Gastroesophageal sphincter (tissue), 4 donors: ENCODE measurements at regions not wholly inside any gene's neighbourhood (a gene's known extent, or its start where the extent isn't known, plus 50 kb on each side); places are given as distances from the start of the nearest gene placed in this dataset.

Source experiments
- ATAC-seq: fragments of 150-250 bp; one replicate; pipeline ENCODE4 v1.9.1; 2016; ENCODE audit warnings: mild to moderate bottlenecking, moderate library complexity
- H3K27ac ChIP-seq, 4 donors: fragments of 200-600 bp; sonication (generic) in 3 of 4; 1 replicate in 3 of 4; 2 replicates in 1 of 4; pipeline ENCODE4 v1.5.1; 2016 to 2019
- H3K27me3 ChIP-seq: fragments of 200-600 bp; sonication (generic); one replicate; pipeline ENCODE4 v1.5.1; 2019
- H3K36me3 ChIP-seq, 2 donors: fragments of 200-600 bp; sonication (generic); one replicate each; pipeline ENCODE4 v1.5.1; 2019; ENCODE audit warnings: control low read depth in 1 of 2
- H3K4me1 ChIP-seq, 3 donors: fragments of 200-600 bp; sonication (generic); 1 replicate in 2 of 3; 2 replicates in 1 of 3; pipeline ENCODE4 v1.5.1; 2016 to 2019; ENCODE audit warnings: control low read depth in 2 of 3
- H3K4me3 ChIP-seq, 2 donors: fragments of 200-600 bp; sonication (generic); one replicate each; pipeline ENCODE4 v1.5.1; 2019; ENCODE audit warnings: mild to moderate bottlenecking in 1 of 2, moderate library complexity in 1 of 2
- H3K9me3 ChIP-seq, 3 donors: fragments of 200-600 bp; sonication (generic); one replicate each; pipeline ENCODE4 v1.5.1; 2017 to 2019; ENCODE audit warnings: control low read depth in 2 of 3
- EP300 ChIP-seq: sonication (generic); formaldehyde crosslinking; IDR thresholded peaks from one replicate; pipeline ENCODE4 v1.6.1; 2017; ENCODE audit warnings: antibody characterized with exemption, mild to moderate bottlenecking
- POLR2A ChIP-seq, 2 donors: fragments of 450-650 bp; IDR thresholded peaks; one replicate each; pipeline ENCODE4 v1.6.1; 2017; ENCODE audit warnings: antibody characterized with exemption in 2 of 2, mild to moderate bottlenecking in 2 of 2, moderate library complexity in 1 of 2
- POLR2AphosphoS5 ChIP-seq: sonication (generic); formaldehyde crosslinking; IDR thresholded peaks from one replicate; pipeline ENCODE4 v1.6.1; 2017; ENCODE audit warnings: antibody characterized with exemption
- WGBS, 2 donors: methylation state at CpG; one replicate each; pipeline ENCODE4 v1.1.5; 2018; ENCODE audit warnings: low coverage in 1 of 2; 5-methylcytosine and 5-hydroxymethylcytosine counted together
- TF ChIP-seq, protein P1 (sequence below), 4 experiments: fragments of 200-600 bp in 2 of 4; fragments of 450-650 bp in 2 of 4; sonication (generic) in 1 of 4; IDR thresholded peaks; one replicate each; pipeline ENCODE4 v1.5.1; 2017 to 2019; ENCODE audit warnings: antibody characterized with exemption in 4 of 4, mild to moderate bottlenecking in 2 of 4, moderate library complexity in 2 of 4

DNA sequence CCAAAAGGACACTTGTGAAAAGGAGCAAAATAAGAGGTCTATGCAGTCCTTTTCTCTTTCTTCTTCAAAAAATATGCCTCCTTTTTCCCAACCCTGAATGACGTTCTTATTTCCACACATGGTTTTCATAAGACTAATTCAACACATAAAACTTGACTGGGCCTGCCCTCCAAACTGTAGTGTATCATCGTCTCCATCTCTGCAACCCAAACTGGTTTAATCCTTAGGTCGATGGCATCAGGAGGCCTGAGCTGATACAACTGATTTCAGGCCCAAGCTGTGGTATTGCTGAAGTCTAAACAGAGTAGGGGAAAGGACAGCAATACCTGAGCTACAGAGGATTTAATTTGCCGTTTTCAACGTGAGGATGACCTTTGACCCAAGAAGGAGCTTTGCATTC lies 130.0 kb upstream of the MTNR1B start:
- Histone ChIP-seq H3K4me1 (peaks cover 0 to 2% (median 0%) of the 10 kb centered on the region in 3 donors), H3K4me3 (no peak overlapping the region), H3K9me3 (no peaks in the 10 kb centered on the region), H3K36me3 (no peaks in the 10 kb centered on the region), H3K27me3 (no peaks in the 10 kb centered on the region), H3K27ac (no peak overlapping the region)
- no peak for ATAC-seq
- TF ChIP-seq EP300 (no peak), POLR2A (IDR thresholded peaks at IDR 0.05) (no peak), POLR2AphosphoS5 (no peak)
- WGBS, 2 donors, result 52 to 61% methylated on average over 2 to 4 of the region's 5 CpGs

DNA sequence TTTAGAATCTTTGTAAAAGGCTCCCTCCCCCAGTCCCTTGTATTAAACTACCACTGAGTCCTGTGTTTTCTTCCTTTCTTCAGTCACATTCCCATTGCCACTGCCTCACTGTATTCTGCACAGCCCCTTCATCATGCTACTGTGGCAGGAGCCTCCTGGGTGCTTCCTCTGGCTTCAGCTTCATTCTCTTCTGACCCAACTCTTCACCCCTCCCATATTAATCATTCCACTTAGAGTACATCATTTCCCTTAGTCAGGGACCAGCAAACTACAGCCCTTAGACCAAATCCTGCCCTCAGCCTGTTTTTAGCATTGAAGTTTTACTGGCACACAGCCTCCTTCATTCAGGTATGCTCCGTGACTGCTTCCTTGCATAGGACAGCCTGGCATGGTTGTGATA lies 127.7 kb upstream of the MTNR1B start:
- H3K9me3 ChIP-seq, result no peaks in the 10 kb centered on the region
- H3K27me3 ChIP-seq, result no peaks in the 10 kb centered on the region
- H3K36me3 ChIP-seq, result no peaks in the 10 kb centered on the region
- WGBS, 2 donors, result 58 to 100% methylated on average over 1 of the region's 1 CpG
- no peak overlapping the region for H3K4me3 ChIP-seq
- ATAC-seq, result no peak
- TF ChIP-seq POLR2A (IDR thresholded peaks at IDR 0.05), result no peak
- no peak for TF ChIP-seq EP300
- no peak for TF ChIP-seq POLR2AphosphoS5
- H3K27ac ChIP-seq, result no peak overlapping the region
- H3K4me1 ChIP-seq, result no peaks in the 10 kb centered on the region

DNA sequence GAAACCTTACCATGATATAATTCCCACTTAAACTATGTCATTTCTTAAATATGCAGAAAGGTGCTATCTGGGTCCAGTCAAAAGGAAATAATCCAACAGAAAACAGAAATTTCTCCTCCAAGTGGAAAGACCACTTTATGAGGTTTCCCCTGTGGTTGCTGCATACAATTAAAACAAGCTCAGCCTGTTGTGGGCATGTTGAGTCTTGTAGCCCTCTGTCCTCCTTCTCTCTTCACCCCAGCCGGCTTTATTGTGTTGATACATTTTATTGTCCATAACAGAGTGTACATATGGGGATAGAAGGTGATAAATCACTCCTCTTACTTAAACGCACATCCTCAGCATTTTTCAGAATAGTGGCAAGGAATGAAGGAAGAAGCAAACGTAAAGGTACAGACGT lies 126.0 kb upstream of the MTNR1B start:
- no peaks in the 10 kb centered on the region for H3K36me3 ChIP-seq
- H3K4me3 ChIP-seq, result no peak overlapping the region
- 85 to 95% methylated on average over 4 of the region's 4 CpGs for WGBS, 2 donors
- no peak for ATAC-seq
- no peaks in the 10 kb centered on the region for H3K9me3 ChIP-seq
- no peak for TF ChIP-seq POLR2AphosphoS5
- TF ChIP-seq POLR2A (IDR thresholded peaks at IDR 0.05), result no peak
- TF ChIP-seq, protein P1, sequence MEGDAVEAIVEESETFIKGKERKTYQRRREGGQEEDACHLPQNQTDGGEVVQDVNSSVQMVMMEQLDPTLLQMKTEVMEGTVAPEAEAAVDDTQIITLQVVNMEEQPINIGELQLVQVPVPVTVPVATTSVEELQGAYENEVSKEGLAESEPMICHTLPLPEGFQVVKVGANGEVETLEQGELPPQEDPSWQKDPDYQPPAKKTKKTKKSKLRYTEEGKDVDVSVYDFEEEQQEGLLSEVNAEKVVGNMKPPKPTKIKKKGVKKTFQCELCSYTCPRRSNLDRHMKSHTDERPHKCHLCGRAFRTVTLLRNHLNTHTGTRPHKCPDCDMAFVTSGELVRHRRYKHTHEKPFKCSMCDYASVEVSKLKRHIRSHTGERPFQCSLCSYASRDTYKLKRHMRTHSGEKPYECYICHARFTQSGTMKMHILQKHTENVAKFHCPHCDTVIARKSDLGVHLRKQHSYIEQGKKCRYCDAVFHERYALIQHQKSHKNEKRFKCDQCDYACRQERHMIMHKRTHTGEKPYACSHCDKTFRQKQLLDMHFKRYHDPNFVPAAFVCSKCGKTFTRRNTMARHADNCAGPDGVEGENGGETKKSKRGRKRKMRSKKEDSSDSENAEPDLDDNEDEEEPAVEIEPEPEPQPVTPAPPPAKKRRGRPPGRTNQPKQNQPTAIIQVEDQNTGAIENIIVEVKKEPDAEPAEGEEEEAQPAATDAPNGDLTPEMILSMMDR (IDR thresholded peaks at IDR 0.05), result no peak
- no peak for TF ChIP-seq EP300
- H3K27me3 ChIP-seq, result no peaks in the 10 kb centered on the region
- H3K4me1 ChIP-seq, result no peaks in the 10 kb centered on the region
- no peak overlapping the region for H3K27ac ChIP-seq

DNA sequence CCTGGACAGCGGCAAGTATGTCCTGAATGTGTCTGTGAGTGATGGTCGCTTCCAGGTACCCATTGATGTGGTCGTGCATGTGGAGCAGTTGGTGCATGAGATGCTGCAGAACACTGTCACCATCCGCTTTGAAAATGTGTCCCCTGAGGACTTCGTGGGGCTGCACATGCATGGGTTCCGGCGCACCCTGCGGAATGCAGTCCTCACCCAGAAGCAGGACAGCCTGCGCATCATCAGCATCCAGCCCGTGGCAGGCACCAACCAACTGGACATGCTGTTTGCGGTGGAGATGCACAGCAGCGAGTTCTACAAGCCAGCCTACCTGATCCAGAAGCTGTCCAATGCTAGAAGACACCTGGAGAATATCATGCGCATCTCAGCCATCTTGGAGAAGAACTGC lies 125.3 kb upstream of the MTNR1B start:
- H3K36me3 ChIP-seq, result no peaks in the 10 kb centered on the region
- H3K9me3 ChIP-seq, result no peaks in the 10 kb centered on the region
- no peaks in the 10 kb centered on the region for H3K4me1 ChIP-seq
- WGBS, 2 donors, result 93% methylated on average over 3 of the region's 13 CpGs; no CpG with 5 or more reads in 1 of the 2 donors
- TF ChIP-seq POLR2A (IDR thresholded peaks at IDR 0.05) (no peak), POLR2AphosphoS5 (no peak), EP300 (no peak)
- TF ChIP-seq, protein P1 (IDR thresholded peaks at IDR 0.05), result no peak
- no peak overlapping the region for H3K4me3 ChIP-seq
- ATAC-seq, result no peak
- H3K27me3 ChIP-seq, result no peaks in the 10 kb centered on the region
- no peak overlapping the region for H3K27ac ChIP-seq

DNA sequence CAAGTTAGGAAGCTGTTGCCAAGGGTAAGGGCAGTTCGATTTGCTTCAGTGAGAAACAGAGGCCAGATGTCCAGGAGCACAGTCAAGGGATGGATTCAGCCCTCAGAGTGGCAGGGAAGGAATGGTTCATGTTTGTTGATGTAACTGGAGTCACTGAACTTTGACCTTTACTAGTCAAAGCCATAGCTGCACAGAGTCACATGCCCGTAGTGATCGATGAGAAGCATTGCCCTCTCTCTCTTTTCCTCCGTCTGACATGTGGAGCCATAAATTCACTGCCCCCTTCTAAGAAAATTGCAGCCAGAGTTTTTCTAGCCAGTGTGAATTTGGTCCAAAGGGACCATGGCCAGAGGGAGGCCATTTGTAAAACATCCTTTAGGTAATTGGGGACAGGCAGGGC lies 124.1 kb upstream of the MTNR1B start:
- H3K36me3 ChIP-seq, result no peaks in the 10 kb centered on the region
- TF ChIP-seq POLR2A (IDR thresholded peaks at IDR 0.05) (no peak), EP300 (no peak), POLR2AphosphoS5 (no peak)
- TF ChIP-seq, protein P1 (IDR thresholded peaks at IDR 0.05), result no peak
- no peak overlapping the region for H3K27ac ChIP-seq
- no peaks in the 10 kb centered on the region for H3K9me3 ChIP-seq
- 76 to 79% methylated on average over 2 to 4 of the region's 4 CpGs for WGBS, 2 donors
- no peaks in the 10 kb centered on the region for H3K27me3 ChIP-seq
- ATAC-seq, result no peak
- H3K4me3 ChIP-seq, result no peak overlapping the region
- no peaks in the 10 kb centered on the region for H3K4me1 ChIP-seq

DNA sequence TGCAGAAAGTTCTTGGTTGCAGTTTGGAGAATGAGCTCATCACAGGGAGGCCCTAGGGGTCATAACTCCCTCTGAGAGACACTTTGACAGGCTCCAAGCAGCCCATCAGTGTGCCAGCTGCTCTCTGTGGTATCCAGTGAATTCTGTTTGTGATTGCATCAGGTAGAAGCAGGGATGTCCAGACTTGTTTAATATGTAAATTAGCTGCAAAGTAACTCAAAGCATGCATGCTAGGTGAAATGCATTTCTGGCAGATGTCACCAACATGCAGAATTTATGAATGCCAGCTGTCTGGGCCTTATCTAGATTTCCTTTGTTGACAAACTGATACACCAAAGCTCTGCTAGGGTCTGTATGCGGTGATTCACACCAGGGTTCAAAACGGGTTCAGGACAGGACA lies 123.6 kb upstream of the MTNR1B start:
- TF ChIP-seq EP300, result no peak
- TF ChIP-seq, protein P1 (IDR thresholded peaks at IDR 0.05), result no peak
- TF ChIP-seq POLR2AphosphoS5, result no peak
- no peak for TF ChIP-seq POLR2A (IDR thresholded peaks at IDR 0.05)
- ATAC-seq, result no peak
- no peak overlapping the region for H3K27ac ChIP-seq

More for the DNA sequence above, 123.6 kb upstream of the MTNR1B start:
- H3K4me1 ChIP-seq, result no peaks in the 10 kb centered on the region
- H3K4me3 ChIP-seq, result no peak overlapping the region
- WGBS, 2 donors, result 43 to 69% methylated on average over 2 of the region's 2 CpGs
- no peaks in the 10 kb centered on the region for H3K27me3 ChIP-seq
- H3K9me3 ChIP-seq, result no peaks in the 10 kb centered on the region
- H3K36me3 ChIP-seq, result no peaks in the 10 kb centered on the region
